Activated CD8-positive, alpha-beta memory T cell treated with anti-CD3 and anti-CD28 coated beads, Interleukin-2, amount 50 U/mL, for 48 hours (primary cell): ENCODE measurements at regions not wholly inside any gene's neighbourhood (a gene's known extent, or its start where the extent isn't known, plus 50 kb on each side); places are given as distances from the start of the nearest gene placed in this dataset.

ENCODE experiments used
- DNase-seq: peaks from one replicate; pipeline ENCODE4 v3.0.0-alpha.2; 2020

DNA sequence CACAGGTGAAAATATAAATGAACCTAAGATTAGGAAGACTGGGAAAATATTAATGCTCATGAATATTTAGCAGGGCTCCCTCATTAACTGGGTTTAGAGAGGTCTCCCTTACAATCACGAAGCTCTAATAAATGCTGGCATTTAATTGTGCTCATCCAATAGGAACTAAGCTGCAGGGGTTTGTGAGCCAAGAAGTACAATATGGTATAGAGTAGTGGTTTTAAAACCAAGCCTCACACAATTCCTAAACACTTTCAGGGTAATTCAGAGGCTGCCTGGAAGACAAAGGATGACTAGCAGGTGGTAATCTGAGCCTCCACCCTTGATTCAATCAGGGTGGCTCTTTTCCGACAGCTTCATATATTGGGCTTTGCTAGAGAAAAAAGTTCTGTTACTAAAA is 103.3 kb downstream of the GPAM start:
- no peak for DNase-seq

DNA sequence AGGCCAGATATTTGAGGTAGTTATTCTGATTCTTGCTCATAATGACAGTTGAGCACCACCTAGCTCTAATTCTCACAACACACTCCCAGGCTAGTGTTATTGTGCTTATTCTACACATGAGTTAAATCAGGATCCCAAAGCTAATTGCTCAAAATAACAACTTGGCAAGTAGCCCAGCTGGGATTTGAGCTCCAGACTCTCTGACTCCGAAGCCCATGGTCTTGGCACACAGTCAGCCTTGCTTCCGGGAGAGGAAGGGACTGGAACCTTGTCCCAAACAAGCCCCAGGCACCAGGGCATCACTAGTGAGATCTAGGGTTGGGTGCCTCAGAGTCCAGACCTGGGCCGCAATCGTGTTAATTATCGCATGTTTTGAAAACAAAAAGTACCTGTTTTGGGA is 101.4 kb downstream of the GPAM start:
- DNase-seq: no peak

DNA sequence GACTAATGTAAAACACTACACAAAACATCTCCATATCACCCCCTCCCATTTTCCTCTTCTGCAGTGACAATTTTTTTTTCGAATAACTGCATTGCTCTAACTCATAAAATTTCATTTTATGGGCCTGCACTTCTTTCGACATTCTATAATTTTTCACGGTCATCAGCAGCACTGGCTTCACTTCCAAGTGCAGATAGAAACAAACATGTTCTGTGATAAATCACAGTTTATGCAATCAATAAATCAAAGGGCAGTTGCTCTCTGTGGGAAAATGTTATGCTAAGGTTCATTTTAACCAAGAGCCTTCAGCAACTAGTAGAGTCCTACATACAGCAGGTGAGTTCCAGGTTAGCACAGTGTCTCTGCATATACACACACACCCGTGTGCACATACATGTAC is 100.1 kb downstream of the GPAM start:
- no peak for DNase-seq

DNA sequence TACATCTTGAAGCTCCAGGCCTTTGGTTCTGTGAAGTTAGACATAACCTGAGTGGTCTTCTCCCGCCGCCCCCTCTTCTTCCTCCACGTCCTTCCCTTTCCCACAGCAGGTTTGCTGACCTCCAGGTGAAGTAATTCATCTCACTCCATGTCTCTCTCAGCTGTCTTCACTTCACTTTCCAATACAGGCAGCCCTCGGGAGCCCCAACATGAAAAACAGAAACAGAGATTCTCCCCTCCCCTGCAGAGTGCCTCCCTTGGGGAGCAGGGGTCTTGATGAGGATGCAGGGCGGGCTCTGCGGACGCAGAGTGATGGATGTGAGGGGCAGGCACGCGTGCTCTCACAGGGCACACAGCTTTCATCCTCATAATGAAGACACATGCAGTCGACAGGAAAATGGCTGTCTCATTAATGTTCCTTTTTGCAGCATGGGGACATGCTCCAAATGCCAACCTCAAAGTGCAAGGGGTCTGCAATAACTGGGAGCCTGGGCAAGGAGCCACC is 95.6 kb downstream of the GPAM start:
- no peak for DNase-seq

DNA sequence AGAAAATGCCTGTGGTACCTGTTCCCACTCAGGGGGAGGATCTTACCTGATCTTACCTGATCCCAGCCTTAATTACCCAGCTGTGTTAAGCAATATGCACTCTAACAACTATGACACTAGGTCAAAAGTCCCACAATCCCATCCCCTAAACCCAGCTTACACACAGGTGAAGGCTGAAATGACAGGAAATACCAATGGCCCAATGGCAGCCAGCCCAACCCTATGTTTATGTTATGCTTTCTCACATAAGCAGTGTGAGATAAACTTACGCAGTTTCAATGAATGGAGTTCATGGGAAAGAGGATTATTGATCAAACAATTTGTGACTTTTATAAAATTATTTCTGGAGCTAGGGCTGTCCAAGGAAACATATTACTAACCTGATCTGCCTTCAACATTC is 91.9 kb downstream of the GPAM start:
- no peak for DNase-seq

DNA sequence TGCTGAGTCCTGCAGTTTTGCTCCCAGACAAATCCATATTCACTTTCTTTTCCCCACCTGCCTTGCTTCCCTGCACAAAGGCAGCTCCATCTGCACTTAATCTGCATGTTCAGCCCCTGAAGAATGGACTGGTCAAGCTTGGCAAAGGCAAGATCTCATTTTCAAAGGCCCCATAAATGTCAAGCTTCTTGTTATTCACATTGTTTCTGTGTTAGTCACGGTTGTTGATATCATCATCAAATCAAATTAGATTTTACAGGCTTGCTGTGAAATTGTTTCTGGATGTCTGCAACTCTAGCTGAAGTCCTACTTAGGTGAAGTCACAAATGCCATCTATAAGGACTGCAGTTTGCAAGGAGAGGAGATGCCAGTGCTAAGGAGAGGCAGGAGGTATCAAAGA is 91.0 kb downstream of the GPAM start:
- DNase-seq: no peak

DNA sequence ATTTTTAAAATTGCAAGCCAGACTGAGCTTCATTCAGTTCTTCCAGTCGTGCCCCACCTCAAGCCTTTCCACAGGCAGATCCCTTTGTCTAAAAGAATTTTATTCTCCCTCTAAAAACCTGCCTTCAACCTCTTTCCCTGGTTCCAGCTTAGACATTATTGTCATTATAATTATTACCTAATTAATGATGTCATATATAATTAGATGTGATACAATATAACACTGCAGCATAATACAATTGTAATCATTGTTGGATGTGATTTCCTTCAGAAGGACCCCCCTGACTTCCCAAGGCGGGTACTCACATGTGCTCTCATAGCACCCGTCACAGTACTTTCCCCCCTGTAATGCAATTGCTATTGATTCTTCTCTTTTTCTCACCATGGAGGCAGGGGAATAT is 88.6 kb downstream of the GPAM start:
- DNase-seq: no peak

DNA sequence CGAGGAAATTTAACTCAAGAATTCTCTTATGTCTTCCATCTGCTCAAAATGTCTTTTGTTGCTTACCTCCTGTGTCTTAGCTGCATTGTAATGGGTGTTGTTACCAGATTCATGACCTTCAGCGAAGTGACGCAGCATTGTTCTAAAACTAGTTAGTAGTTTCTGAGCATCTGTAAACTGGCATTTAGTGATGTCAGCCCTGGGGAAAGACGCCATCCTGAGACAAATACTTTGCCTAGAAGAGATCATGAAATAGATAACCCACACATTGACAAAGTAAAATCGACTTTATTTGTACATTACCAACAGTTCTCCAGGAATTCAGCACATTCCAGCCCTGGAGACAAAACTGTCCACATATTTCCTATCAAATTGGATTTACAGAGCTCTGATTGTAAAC is 87.8 kb downstream of the GPAM start:
- no peak for DNase-seq

DNA sequence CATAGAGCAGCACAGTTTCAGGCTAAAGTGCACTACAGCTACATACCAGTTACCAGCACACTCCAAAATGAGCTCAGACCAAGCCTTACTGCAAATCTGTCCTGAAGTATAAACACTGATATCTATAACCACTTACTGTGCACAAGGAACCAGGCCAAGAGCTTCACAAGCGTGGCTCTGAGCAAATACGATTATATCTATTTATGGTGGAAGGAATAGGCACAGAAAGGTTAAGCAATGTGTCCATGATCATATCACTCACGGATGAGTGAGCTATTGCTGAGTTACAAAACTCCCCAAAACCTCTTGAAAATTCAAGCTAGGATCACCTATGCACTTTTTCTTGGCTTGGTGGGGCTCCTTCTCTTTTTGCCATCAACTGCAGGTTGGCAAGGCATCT is 84.9 kb downstream of the GPAM start:
- no peak for DNase-seq
